H1 (cell line): ENCODE measurements at regions not wholly inside any gene's neighbourhood (a gene's known extent, or its start where the extent isn't known, plus 50 kb on each side); places are given as distances from the start of the nearest gene placed in this dataset.

Experiments
- CBX5 ChIP-seq: fragments of 300-800, 300-1000 bp; sonication (generic); IDR thresholded peaks from 2 replicates; pipeline ENCODE4 v1.7.1; 2016; ENCODE audit warnings: antibody characterized with exemption, low read length, low read depth
- RBBP5 ChIP-seq: IDR thresholded peaks from 2 replicates; pipeline ENCODE4 v1.7.1; 2012; ENCODE audit warnings: low read depth, mild to moderate bottlenecking, inconsistent platforms, low read length, moderate library complexity, borderline replicate concordance
- SP1 ChIP-seq: IDR thresholded peaks from 2 replicates; pipeline ENCODE4 v1.6.1; 2011; ENCODE audit warnings: low read depth, low read length
- SRF ChIP-seq: IDR thresholded peaks from 2 replicates; pipeline ENCODE4 v1.6.1; 2011; ENCODE audit warnings: mild to moderate bottlenecking, low read depth, low read length, moderate library complexity
- TCF12 ChIP-seq: IDR thresholded peaks from 2 replicates; pipeline ENCODE4 v1.6.1; 2011; ENCODE audit warnings: low read depth, mild to moderate bottlenecking, low read length
- USF2 ChIP-seq: IDR thresholded peaks from 2 replicates; pipeline ENCODE4 v1.6.1; 2011; ENCODE audit warnings: low read length, improper control_type of control experiment
- ZNF274 ChIP-seq: IDR thresholded peaks from 2 replicates; pipeline ENCODE4 v1.7.0; 2012; ENCODE audit warnings: low read length, borderline replicate concordance; ENCODE audit errors: extremely low read depth

GRCh38 chr3:148262980-148263379 lies 434.7 kb upstream of the AGTR1 start (continued):
- no peak for TF ChIP-seq CBX5
- TF ChIP-seq SRF, result no peak
- no peak for TF ChIP-seq USF2
- no peak for TF ChIP-seq ZNF274
- TF ChIP-seq TCF12, result no peak
- no peak for TF ChIP-seq SP1
- no peak for TF ChIP-seq RBBP5
